HG02885 (cell line): ENCODE measurements at regions not wholly inside any gene's neighbourhood (a gene's known extent, or its start where the extent isn't known, plus 50 kb on each side); places are given as distances from the start of the nearest gene placed in this dataset.
"Not testable (repeated sequence)": the region's sequence is repeated elsewhere in the genome, so short reads cannot be mapped to it uniquely, and the experiment has no call there.

Experiments used
- ATAC-seq: cut with Tn5 transposase; IDR thresholded peaks from one replicate; pipeline ENCODE4 v1.9.1; 2021; ENCODE audit warnings: mild to moderate bottlenecking; ENCODE audit not compliant: unreplicated experiment, poor library complexity

DNA sequence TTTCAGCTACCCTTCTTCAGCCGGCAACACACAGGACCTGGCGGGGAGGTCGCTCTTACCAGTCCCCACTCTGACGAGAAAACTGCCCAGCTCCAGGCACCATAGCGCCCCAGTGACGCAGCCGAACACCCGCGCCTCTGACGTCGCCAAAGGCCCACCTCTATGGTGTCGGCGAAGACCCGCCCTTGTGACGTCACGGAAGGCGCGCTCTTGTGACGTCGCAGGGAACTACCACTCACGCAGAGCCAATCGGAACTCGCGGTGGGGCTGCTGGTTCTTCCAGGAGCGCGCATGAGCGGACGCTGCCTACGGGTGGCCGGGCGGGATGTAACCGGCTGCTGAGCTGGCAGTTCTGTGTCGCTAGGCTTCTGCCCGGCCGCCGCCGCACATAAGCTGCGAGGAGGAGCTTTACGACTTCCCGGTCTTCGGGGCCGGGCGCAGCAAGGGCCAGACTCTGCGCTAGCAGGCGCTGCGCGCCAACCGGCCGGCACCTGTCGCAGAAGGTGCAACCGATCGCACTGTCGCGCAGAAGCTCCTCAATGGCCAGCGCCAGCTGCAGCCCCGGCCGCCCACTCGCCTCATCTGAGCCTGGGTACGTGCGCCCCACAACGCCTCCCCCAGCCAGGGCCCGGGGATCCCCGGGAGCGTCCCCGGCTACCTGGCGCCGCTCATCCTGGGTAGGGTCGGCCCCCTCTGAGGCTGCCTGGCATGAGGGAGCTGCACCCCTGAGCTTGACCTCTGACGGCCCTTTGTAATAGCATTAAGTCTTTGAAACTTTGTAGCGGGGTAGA is 121.3 kb upstream of the FBXO28 start:
- ATAC-seq: peak; percentile 100

DNA sequence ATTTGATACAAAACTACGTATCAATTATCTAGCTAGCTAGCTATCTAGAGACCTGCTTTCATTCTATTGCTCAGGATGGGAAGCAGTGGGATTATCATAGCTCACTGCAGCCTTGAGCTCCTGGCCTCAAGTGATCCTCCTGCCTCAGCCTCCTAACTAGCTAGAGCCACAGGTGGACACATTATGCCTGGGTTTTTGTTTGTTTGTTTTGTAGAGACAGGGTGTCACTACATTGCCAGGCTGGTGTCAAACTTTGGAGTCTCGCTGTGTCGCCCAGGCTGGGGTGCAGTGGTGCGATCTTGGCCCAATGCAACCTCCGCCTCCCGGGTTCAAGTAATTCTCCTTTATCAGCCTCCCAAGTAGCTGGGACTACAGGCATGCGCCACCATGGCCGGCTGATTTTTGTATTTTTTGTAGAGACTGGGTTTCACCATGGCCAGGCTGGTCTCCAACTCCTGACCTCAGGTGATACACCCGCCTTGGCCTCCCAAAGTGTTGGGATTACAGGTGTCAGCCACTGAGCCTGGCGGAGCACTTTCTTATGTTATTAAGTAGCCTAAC is 122.5 kb upstream of the FBXO28 start:
- not testable (repeated sequence) for ATAC-seq

DNA sequence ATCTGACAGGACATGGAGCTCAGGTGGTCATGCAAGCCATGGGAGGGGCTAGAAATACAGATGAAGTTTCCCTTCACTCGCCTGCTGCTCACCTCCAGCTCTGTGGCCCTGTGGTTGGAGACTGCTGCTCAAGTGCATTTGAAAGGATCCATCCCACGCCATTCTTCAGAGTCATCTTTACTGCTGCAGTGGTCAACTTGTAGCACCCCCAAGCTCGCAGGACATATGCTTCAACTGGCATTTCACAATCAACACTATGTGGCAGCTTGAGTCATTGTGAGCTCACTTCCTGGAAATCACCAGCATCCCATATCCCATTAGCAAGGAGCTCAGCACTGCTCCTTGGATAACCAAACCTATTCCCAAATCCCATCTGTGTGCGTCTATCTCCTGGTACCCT is 116.2 kb upstream of the TP53BP2 start:
- ATAC-seq: not testable (repeated sequence)

DNA sequence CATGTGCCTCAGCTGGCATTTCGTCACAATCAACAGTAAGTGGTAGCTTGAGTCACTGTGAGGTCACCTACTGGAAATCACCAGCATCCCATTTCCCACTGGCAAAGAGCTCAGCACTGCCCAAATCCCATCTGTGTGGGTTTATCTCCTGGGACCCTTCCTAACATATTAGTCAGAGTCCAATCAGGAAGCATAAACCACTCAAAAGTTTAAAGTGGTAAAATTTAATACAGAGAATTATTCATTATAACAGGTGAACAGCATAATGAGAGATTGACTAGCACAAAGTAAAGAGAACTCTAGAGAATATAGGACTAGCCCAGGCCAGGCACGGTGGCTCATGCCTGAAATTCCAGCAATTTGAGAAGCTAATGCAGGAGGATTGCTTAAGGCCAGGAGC is 107.1 kb upstream of the TP53BP2 start:
- ATAC-seq: not testable (repeated sequence)

DNA sequence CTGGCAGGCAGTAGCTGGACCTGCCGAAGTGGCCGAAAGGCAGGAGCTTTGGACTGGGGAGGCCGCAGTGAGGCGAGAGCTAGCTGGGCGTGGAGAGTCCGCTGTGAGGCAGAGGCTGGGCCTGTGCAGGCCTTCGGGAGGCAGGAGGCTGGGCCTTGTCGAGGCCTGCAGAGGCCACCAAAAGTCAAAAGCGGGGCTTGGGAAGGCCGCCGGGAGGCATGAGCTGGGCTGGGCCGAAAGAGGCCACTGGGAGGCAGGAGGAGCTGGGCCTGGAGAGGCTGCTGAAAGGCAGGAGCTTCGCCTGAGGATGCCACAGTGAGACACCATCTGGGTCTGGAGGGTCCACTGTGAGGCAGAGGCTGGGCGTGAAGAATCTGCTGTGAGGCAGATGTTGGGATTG is 105.8 kb upstream of the TP53BP2 start:
- not testable (repeated sequence) for ATAC-seq

DNA sequence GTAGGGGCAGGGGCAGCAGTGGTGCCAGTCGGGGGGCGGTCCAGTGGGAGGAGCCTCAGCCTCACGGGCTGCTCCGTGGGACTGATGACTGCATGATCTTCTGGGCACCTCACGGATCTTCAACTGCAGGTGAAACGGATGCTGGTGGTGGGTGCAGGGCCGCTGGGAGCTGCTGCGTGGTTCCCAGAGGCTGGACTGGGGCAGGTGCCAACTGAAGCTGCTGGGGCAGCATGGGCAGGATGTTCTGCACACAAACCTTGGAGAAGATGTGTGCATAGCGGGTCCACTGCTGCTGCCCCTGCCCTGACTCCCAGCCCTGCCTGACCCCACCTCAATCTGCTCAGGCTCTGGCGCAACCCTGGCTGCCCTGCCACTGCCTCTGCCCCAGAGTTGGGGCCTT is 104.2 kb upstream of the TP53BP2 start:
- ATAC-seq: not testable (repeated sequence)

DNA sequence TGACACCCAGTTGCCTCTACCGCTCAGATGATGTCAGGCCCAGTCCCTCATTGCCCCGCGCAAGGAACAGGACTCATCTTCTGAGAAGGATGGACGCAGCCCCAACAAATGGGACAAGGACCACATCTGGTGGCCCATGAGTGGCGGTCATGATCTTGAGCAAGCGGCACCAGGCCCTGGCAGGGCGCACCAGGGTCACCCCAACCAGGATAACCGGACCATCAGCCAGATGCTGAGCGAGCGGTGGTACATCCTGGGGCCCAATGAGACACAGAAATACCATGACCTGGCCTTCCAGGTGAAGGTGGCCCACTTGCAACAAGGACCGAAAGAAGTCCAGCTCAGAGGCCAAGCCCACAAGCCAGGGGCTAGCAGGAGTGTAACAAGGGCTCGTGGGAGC is 102.3 kb upstream of the TP53BP2 start:
- not testable (repeated sequence) for ATAC-seq

DNA sequence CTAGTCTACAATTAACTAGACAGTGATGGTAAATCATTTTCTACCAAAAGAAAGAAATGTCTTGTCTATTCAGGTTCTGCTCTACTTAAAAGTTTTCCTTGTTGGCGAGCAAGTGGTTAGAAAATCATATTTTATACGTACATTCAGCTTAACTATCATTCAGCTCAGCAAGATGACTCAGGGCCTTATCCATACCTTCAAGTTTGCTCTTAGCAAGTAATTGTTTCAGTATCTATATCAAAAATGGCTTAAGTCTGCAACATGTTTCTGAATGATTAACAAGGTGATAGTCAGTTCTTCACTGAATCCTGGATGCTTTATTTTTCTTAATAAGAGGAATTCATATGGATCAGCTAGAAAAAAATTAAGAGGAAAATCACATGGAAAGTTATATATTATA is 90.8 kb upstream of the TP53BP2 start:
- not testable (repeated sequence) for ATAC-seq

DNA sequence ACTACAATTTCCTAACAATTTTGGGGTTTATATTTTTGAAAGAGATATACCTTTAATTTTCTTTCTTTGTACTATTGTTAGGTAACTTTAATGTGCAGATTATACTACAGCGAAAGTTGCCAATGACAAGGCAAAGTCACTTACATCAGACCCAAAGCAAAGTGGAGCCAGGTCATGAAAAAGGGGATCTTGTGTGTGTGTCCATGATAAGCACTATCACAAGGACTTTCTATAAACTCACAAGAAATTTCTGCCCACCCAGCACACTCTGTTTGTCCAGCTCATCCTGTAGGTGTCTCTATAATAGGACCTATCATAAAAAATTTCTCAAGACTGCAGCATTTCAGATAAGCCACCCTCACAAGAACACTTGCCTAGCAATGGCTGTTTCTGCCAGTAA is 85.7 kb upstream of the TP53BP2 start:
- not testable (repeated sequence) for ATAC-seq

DNA sequence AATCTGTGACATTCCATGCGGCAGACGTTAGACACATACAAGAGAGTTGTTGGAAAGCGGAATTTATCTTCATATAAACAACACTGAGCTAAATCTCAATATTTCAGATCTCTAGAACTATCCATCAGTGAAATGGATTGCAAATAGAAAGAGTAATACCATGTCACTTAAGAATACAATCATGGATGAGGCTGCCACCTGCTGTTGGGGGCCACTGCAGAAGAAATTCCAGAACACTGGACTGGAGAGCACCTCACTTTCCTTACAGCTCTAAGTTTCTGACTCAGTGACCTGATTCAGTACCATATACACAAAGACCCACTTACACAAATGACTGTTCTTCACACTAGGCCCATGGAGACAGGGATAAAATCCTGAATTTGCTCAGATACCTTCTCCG is 75.1 kb upstream of the TP53BP2 start:
- ATAC-seq: not testable (repeated sequence)

DNA sequence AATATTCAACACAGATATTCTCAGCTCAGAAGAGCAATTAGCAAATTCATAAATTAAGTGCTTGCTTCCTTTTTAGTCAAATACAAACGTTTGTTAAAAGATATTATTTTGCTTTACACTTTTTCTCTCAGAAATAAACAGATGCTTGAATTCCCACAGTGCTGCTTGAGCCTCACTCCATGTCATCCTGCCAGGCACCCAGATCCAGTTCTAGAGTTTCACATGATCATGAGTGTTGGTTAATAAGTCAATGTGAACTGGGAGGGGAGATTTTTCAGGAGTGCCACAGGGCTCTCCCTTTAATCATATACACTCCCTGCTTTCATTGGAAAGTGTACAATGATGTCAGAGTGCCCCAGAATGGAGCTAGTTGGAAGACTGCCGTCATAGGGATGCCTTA is 69.7 kb upstream of the TP53BP2 start:
- not testable (repeated sequence) for ATAC-seq

DNA sequence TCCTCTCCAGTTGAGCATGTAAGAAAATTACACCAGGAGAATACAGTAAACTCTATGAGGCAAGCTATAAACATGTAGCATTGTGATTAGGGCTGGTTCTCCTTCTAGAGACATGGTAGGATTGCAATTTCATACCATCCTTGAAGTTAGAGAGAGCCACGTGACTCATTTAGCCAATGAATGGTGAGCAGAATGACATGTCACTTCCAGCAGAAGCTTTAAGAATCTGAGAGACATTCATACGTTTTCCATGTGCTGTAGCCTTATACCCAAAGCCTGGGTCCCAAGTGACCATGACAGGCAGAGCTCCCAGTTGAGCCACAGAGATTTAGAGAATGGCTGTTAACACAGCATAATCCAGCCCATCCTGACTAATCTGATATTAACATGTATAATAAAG is 68.0 kb upstream of the TP53BP2 start:
- not testable (repeated sequence) for ATAC-seq

DNA sequence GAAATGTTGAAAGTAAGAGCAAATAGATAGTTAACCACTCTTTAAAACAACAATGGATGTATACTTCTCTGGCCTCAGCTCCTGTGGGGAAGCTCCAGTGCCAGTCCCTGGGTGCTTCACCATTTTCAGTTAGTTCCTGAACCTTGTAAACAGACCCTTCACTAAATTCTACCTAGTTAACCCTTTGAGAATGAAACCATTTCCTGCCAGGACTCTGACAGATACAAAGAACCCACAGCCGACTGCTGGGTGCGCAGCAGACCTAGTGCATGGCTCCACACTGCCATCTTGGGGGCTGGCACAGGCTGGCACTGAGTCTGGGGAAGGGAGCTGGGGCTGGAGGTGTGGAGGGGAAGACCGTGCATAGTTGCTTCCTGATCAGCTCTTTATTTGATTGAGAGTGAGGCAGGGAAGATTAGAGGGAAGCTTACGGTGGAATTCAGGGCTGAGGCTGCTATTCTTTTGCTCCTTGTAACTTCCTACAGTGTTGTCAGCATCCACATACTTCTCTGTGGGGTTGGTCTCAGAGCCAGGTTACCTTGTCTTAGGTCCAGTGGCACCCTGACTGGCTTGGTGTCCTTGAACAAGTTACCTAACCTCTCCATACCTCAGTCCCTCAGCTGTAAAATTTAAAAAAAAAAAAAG is 62.3 kb upstream of the TP53BP2 start:
- not testable (repeated sequence) for ATAC-seq

DNA sequence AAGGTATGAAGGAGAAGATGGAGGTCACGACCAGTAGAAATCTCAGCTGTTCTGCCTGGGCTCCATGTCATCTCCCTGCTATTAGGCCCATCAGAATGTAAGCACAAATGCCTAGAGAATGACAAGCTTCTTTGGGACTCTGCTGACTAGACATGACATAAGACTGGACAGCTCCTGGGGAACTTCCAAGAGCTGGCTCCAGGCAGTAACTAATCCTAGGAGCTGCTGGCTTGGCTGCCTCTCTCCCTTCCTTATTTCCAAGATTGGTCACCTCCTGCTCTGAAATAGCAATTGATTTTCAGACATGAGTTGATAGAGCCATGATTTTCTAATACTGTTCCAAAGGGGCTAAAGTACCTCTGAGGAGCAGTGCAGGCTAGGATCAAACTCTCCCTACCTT is 57.5 kb upstream of the TP53BP2 start:
- ATAC-seq: not testable (repeated sequence)

DNA sequence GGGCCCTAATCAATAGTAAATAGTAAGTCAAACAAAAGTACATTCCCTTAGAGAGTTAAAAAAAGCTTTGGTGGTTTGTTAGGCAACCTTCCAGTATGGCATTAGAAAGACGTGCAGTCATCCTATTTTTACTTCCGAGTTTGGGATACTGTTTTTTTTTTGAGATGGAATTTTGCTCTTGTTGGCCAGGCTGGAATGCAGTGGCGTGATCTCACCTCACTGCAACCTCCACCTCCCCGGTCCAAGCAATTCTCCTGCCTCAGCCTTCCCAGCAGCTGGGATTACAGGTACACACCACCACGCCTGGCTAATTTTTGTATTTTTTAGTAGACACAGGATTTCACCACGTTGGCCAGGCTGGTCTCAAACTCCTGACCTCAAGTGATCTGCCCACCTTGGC is 54.0 kb upstream of the TP53BP2 start:
- ATAC-seq: not testable (repeated sequence)

DNA sequence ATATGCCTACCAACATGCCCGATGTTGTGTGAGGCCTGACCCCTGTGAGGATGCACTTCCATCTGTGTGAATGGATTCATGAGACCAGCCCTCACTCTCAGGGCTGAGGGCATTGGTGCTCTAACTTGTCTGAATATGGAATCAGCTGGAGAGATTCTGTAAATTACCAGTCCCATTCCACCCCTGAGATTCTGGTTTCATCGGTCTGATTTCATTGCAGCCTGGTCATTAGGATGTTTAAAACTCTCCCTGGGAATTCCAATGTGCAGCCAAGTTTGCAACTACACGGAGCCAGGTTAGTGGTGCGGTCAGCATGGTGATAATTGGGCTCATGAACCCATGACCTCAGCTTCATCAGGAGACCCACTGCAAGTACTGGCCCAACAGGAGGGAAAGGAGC is 51.4 kb upstream of the TP53BP2 start:
- ATAC-seq: not testable (repeated sequence)

DNA sequence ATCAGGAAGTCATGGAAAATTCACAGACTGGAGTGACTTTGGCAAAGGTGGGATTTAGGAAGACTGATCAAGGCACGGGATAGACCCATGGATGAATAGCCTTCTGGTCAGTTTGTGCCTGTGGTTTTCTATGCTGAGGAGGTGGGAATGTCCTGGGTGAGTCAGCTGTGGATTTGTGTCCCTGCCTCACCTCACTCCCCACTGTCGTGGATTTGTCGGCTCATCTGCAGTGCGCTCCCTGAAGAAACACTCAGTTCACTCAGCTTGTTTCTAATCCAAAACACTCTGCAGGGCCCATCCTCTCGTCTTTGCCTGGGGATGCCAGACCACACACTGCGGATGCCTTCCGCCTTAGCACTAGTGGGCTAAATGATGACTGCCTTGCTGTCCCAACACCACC is 50.2 kb upstream of the TP53BP2 start:
- ATAC-seq: not testable (repeated sequence)
